GM18502 (cell line): ENCODE measurements at regions not wholly inside any gene's neighbourhood (a gene's known extent, or its start where the extent isn't known, plus 50 kb on each side); places are given as distances from the start of the nearest gene placed in this dataset.

ENCODE experiments used
- ATAC-seq: cut with Tn5 transposase; IDR thresholded peaks from one replicate; pipeline ENCODE4 v1.9.1; 2021; ENCODE audit warnings: mild to moderate bottlenecking; ENCODE audit not compliant: unreplicated experiment, poor library complexity

DNA sequence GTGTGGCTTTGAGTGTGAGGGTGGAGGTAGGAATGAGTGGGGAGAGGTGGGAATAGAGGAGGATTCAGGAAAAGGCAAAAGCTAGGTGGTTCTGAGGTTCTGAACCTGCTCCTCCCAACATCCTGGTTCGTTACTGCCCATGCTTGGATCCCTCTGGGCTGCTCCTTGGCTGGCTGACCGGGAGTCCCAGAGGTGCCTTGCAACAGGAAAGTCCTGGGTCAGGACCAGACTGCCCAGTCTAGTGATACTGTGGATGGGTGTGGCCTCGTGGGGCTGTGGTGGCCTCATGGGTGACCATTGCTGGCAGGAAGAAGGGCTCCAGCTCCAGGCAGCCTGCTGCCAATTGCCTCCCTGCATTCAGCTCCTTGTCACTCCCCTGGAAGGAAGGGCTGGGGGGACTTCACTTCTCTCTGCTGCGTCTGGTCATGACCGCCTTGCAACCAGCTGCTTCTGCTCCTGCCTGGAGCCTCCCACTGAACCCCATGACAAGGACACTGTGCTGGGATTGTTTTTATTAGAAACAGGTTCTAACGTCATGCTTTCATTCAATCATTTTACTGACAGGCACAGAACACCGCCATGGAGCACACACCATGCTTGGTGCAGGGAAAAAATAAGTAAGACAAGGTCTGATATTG, 61.5 kb upstream of the UBL3 start:
- no peak for ATAC-seq

DNA sequence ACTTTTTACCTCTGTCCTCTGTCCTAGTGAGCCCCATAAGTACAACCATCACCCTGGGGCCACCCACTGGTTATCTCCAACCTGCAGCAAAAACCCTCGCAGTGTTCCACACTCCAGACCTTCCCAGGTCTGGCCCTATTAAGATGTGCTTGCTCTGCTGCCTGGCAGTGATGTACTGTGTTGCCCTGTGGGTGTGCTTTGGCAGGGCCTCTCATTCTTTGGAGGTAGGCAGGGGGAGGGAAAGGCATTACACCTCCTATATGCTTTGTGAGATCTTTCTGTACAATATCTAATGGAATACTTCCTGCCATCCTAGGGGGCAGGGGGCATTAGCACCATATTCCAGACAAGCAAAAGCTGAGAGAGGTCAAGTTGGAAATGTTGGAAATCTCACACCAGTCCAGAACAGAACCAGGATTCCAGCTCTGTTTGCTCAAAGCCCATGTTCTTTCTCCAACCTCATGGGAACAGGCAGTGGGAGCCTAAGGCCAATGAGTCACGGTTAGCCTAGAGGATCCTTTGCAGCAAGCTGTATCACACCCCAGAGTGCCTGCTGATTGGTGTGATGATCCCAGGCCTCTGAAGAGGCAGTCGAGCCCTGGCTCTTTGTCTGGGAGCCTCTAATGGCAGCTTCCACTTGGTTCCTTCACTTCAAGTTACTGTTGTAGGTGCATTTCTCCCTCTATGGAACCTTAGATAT, 59.7 kb upstream of the UBL3 start:
- no peak for ATAC-seq

DNA sequence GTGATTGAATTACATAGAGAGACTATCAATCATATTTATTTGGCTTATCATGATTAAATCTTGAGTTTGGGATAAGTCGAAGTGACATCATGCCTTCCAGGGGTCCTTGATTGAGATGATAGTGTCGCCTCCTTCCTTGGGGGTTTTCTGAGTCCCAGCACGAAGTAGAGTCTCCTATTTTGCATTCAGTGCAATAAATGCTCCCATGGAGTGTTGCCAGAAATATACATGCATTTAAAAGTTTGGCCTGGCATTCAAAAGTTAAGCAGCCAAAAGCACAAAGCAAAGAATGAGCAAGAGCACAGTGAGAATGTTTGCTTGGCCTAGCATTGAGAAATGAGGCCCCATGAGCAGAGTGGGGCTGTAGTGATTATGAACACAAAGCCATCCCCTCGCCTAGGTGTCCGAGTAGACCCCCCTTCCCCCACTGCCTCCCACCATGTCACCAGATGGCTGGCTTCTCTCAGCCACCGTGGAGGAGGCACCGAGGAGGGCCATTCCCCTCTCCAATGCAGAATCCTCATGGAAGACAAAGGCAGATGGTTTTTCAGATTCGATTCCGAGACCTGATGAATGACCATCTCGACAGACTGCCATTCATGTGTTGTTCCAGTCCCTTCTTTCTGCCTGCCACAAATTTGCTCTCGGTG, 58.8 kb upstream of the UBL3 start:
- no peak for ATAC-seq

DNA sequence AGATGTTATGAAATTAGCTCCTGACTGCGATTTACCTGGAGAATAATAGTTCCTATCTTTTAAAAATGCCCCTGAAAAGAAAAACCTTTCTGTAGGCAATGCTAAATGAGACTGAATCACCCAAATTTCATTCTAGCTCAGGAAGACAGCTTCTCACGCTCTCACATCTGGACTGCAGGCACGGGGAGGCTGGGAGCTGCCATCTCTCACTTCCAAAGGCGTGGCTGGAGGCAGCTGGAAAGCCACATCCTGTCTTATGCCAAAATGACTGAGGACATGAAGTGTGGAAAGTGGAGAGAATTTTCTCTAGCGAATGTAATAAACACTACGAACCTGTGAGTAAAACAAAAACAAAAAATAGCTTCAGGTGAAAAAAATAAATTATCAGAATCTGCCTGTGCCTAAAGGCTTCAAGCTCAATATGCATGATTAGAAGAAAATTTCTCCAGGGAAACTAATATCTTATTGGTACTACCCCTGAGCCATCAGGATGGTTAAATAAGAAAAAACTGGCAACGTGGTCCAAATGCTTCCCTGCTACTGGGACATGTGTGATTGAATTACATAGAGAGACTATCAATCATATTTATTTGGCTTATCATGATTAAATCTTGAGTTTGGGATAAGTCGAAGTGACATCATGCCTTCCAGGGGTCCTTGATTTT, 58.1 kb upstream of the UBL3 start:
- no peak for ATAC-seq

DNA sequence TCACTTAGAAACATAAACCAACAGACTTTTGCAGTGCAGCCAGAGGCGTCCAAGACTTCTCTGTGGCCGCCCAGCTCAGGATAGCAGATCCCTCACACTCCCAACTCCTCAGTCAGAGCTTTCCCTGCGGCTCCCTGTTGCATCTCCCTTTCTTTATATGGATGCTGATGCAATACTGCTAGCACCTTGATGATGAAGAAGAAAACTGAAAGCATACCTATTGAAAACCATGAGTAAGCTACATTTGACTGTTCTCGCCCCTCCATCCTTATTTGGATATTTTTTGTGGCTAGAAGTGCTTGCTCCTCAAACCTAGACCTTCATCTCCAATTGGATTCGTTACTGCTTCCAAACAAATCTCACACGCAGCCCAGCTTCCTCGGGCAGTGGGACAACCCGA, 57.3 kb upstream of the UBL3 start:
- ATAC-seq: no peak

DNA sequence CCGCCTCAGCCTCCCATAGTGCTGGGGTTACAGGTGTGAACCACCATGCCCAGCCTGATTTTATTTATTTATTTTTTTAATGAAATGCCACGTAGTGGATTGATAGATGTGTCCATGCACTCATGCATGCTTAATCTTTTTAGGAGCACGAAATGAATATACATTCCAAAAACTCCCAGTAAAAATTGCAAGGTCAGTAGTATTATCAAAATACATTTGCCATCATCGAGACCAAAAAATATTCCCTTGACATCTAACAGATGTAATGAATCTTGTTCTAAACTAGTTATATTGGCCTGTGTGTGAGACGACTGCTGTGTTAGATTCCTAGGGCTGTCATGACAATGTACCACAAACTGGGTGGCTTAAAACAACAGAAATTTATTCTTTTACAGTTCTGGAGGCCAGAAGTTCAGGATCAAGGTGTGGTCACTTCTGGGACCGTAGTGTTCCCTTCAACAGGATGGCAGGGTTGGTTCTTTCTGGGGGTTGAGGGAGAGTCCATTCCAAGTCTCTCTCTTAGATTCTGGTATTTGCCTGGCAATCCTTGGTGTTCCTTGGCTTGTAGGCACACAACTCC, 56.1 kb upstream of the UBL3 start:
- no peak for ATAC-seq

DNA sequence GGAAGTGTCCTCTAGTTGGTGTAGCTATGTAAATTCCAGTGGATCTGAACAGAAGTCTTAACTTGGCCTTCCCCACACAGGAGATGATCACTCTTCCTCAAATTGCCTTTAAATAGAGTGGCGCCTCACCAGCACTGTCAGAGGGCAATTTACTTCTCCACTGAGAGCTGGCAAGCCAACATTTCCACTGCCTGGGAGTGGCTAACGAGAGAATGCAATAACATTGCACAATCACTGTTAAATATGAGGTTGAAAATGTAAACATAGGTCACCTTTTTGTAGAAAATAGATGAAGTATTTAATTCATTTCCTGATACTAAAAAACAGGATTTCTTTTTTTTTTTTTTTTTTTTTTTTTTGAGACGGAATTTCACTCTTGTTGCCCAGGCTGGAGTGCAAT, 55.4 kb upstream of the UBL3 start:
- no peak for ATAC-seq

DNA sequence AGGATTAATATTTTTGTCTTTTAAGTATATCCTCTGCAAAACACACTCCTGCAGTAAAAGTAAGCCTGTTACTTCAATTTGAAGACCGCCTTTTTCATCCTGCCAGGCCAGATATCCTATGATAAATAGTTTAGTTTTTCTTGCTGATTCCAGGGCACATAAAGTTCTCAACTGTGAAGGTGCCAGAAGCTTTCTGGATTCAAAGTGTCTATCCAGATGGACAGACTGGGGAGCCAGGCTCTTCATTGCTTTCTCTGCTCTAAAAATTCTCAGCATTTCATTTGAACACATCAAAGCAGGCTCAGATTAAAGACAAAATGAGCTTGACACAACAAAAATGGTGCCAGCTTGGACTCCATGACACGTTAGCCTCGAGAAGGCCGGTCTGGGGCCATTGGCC, 53.6 kb upstream of the UBL3 start:
- no peak for ATAC-seq

DNA sequence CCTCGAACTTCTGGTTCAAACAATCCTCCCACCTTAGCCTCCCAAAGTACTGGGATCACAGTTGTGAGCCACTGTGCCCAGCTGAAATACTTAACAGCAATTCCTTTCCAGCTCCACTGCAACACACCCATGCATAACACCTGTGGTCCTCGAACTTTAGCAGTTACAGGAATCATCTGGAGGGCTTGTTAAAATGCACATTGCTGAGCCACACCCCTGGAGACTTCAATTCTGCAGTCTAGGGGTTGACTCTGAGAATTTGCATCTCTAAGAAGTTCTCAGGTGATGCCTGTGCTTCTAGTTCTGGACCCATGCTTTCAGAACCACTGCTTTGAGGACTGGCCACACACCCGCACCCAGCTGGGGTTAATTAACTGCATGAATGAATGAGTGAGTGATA, 53.1 kb upstream of the UBL3 start:
- ATAC-seq: no peak

DNA sequence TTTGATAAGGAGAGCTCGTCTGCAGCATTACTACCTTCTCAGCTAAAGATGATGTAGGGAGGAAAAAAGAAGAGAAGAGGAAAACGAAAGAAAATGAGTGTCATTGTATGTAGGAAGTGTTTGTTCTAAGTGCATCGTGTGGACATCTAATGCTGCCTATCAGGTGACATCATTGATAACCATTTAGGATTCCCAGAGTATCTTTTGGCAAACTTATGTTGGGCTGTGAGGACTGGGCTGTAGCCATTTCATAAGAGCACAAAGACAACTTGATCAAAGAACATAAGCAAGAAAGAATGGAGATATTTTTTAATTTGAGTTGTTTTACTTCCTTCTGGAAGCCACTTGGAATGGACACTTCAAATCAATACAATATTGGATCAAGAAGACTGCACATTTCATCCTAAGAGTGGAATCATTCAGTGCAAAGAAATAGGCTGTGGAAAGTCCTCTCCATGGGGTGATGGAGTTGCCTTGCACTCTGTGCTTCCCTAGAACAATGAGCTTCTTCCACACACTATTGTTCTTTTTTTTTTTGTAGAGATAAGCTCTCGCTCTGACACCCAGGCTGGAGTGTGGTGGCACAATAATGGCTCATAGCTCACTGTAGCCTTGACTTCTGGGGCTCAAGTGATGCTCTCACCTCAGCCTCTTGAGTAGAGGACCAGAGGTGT, 52.4 kb upstream of the UBL3 start:
- ATAC-seq: no peak

DNA sequence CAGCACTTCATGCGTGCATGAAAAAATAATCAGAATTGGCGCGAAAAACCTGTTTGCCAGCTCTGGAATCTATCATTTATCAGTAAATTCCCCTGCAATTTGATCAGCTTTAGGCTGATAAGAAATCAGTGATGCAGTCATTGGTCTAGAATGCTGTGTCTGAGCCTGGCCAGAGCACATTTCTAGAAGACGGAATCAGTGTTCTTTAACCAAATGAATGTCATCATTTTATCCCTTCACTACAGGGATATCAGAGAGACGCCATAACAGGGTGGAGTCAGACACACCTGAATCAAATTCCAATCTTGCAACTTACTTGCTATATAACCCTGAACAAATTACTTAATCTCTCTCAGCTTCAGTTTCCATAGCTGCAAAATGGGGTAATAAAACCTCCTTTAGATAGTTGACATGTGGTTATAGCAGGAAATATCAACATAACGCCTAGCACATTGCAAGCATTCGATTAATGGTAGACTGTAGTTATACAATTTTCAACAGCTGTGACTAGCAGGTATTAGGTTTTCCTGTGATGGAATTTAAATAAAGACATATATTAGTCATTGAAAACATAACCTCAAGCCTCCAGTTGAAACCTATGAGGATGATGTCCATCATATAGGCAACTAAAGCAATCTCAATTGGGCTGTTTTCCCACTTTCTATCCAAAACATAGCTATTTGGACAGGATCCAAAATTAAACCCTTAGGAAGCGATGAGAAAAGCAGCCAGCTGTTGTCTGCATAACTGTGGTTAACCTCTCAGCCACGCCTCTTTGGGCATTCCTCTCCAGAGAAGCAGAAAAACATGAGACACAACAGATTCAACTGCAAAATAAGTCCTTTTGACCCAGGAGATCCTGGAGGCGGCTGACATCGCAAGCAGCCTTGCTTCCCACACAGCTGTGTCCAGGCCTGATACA, 51.6 kb upstream of the UBL3 start:
- ATAC-seq: no peak
